Fibroblast of skin of scalp (primary cell): ENCODE measurements at regions not wholly inside any gene's neighbourhood (a gene's known extent, or its start where the extent isn't known, plus 50 kb on each side); places are given as distances from the start of the nearest gene placed in this dataset.
A peak's percentile ranks its signal among the peaks of the same experiment; 100 is the strongest.
"Not testable (repeated sequence)": the region's sequence is repeated elsewhere in the genome, so short reads cannot be mapped to it uniquely, and the experiment has no call there.

Experiments used
- DNase-seq: peaks from one replicate; pipeline ENCODE4 v3.0.0-alpha.2; 2013

- peak; percentile 77 for DNase-seq
Measured at GRCh38 chr9:115884846-115885245, 268.7 kb upstream of the PAPPA start.

- no peak for DNase-seq
Measured at GRCh38 chr9:115888131-115888530, 265.5 kb upstream of the PAPPA start.

GRCh38 chr9:115891929-115892328 lies 261.7 kb upstream of the PAPPA start:
- peak; percentile 87 for DNase-seq

- not testable (repeated sequence) for DNase-seq
Measured at GRCh38 chr9:115898478-115898877, 255.1 kb upstream of the PAPPA start.

- no peak for DNase-seq
Measured at GRCh38 chr9:115900698-115901097, 252.9 kb upstream of the PAPPA start.

GRCh38 chr9:115910959-115911358 lies 242.6 kb upstream of the PAPPA start:
- DNase-seq, result no peak

GRCh38 chr9:115912086-115912485 lies 241.5 kb upstream of the PAPPA start:
- no peak for DNase-seq

- DNase-seq, result peak; percentile 46
Measured at GRCh38 chr9:115913696-115914095, 239.9 kb upstream of the PAPPA start.

- DNase-seq, result no peak
Measured at GRCh38 chr9:115914291-115914690, 239.3 kb upstream of the PAPPA start.

- DNase-seq, result peak; percentile 19
Measured at GRCh38 chr9:115921301-115921700, 232.3 kb upstream of the PAPPA start.

GRCh38 chr9:115922444-115922843 lies 231.1 kb upstream of the PAPPA start:
- no peak for DNase-seq

- no peak for DNase-seq
Measured at GRCh38 chr9:115923410-115923809, 230.2 kb upstream of the PAPPA start.

GRCh38 chr9:115923903-115924668 lies 229.5 kb upstream of the PAPPA start:
- DNase-seq, result peak; percentile 46

GRCh38 chr9:115924669-115924987 lies 229.0 kb upstream of the PAPPA start:
- no peak for DNase-seq

GRCh38 chr9:115925424-115925823 lies 228.2 kb upstream of the PAPPA start:
- DNase-seq, result no peak

- DNase-seq, result peak; percentile 43
Measured at GRCh38 chr9:115930472-115930871, 223.1 kb upstream of the PAPPA start.

- no peak for DNase-seq
Measured at GRCh38 chr9:115938479-115938878, 215.1 kb upstream of the PAPPA start.

- DNase-seq, result peak; percentile 95
Measured at GRCh38 chr9:115939065-115939765, 214.4 kb upstream of the PAPPA start.

GRCh38 chr9:115941561-115942315 lies 211.9 kb upstream of the PAPPA start:
- peak; percentile 70 for DNase-seq

- no peak for DNase-seq
Measured at GRCh38 chr9:115943431-115944165, 210.0 kb upstream of the PAPPA start.

- DNase-seq, result peak; percentile 98
Measured at GRCh38 chr9:115944166-115944948, 209.2 kb upstream of the PAPPA start.

- DNase-seq, result no peak
Measured at GRCh38 chr9:115945009-115945431, 208.6 kb upstream of the PAPPA start.
